HL-60 (cell line): ENCODE measurements at regions not wholly inside any gene's neighbourhood (a gene's known extent, or its start where the extent isn't known, plus 50 kb on each side); places are given as distances from the start of the nearest gene placed in this dataset.
"Not testable (repeated sequence)": the region's sequence is repeated elsewhere in the genome, so short reads cannot be mapped to it uniquely, and the experiment has no call there.

Experiments used
- DNase-seq, 2 experiments: peaks; one replicate each; pipeline ENCODE4 v3.0.0-alpha.2; 2010 to 2020; ENCODE audit warnings: low read depth in 1 of 2, low spot score in 1 of 2
- H3K27ac ChIP-seq: fragments of 250-450 bp; sonication (Bioruptor Pico); replicated peaks from 2 replicates; pipeline ENCODE4 v1.5.1; 2020; ENCODE audit warnings: mild to moderate bottlenecking, moderate library complexity
- H3K27me3 ChIP-seq: fragments of 250-450 bp; sonication (Bioruptor Pico); 2 replicates; pipeline ENCODE4 v1.5.1; 2021; ENCODE audit warnings: mild to moderate bottlenecking, moderate library complexity; ENCODE audit not compliant: insufficient read depth, poor library complexity, severe bottlenecking
- H3K4me3 ChIP-seq: replicated peaks from 2 replicates; pipeline ENCODE4 v1.5.1; 2011; ENCODE audit warnings: mild to moderate bottlenecking, control low read depth, low read length; ENCODE audit not compliant: insufficient read depth
- CTCF ChIP-seq: IDR thresholded peaks from one replicate; pipeline ENCODE4 v1.5.1; 2011; ENCODE audit warnings: low read length, control low read depth, inconsistent platforms; ENCODE audit not compliant: insufficient read depth
- GABPA ChIP-seq: IDR thresholded peaks from 2 replicates; pipeline ENCODE4 v1.6.1; 2012; ENCODE audit warnings: low read depth
- POLR2AphosphoS5 ChIP-seq: IDR thresholded peaks from 2 replicates; pipeline ENCODE4 v1.6.1; 2012; ENCODE audit warnings: low read depth
- REST ChIP-seq: IDR thresholded peaks from 2 replicates; pipeline ENCODE4 v1.6.1; 2012; ENCODE audit warnings: low read depth; ENCODE audit not compliant: insufficient replicate concordance
- SPI1 ChIP-seq: IDR thresholded peaks from 2 replicates; pipeline ENCODE4 v1.6.1; 2012; ENCODE audit warnings: low read depth, mild to moderate bottlenecking, borderline replicate concordance

- H3K27ac ChIP-seq: no peak overlapping the region
- no peak overlapping the region for H3K4me3 ChIP-seq
- no peaks in the 10 kb centered on the region for H3K27me3 ChIP-seq
- DNase-seq: no peak
- TF ChIP-seq SPI1 (no peak), GABPA (no peak), POLR2AphosphoS5 (no peak), CTCF (no peak), REST (no peak)
Measured at GRCh38 chr1:212166644-212167043, 118.6 kb upstream of the PPP2R5A start.

- DNase-seq: no peak
- Histone ChIP-seq H3K27ac (no peak overlapping the region), H3K4me3 (no peak overlapping the region), H3K27me3 (no peaks in the 10 kb centered on the region)
- TF ChIP-seq REST (no peak), GABPA (no peak), POLR2AphosphoS5 (no peak), CTCF (no peak), SPI1 (no peak)
Measured at GRCh38 chr1:212167098-212167497, 118.1 kb upstream of the PPP2R5A start.

GRCh38 chr1:212173567-212173966 lies 111.6 kb upstream of the PPP2R5A start:
- no peak for TF ChIP-seq REST
- TF ChIP-seq CTCF: no peak
- TF ChIP-seq GABPA: no peak
- no peak for TF ChIP-seq SPI1
- no peak for TF ChIP-seq POLR2AphosphoS5
- H3K4me3 ChIP-seq: no peak overlapping the region
- H3K27ac ChIP-seq: no peak overlapping the region

GRCh38 chr1:212174295-212174694 lies 110.9 kb upstream of the PPP2R5A start:
- not testable (repeated sequence) for H3K4me3 ChIP-seq

More at GRCh38 chr1:212173567-212173966, 111.6 kb upstream of the PPP2R5A start:
- H3K27me3 ChIP-seq: no peaks in the 10 kb centered on the region
- no peak for DNase-seq

More at GRCh38 chr1:212174295-212174694, 110.9 kb upstream of the PPP2R5A start:
- not testable (repeated sequence) for DNase-seq, H3K27ac ChIP-seq, H3K27me3 ChIP-seq
